HG02623 (cell line): ENCODE measurements at regions not wholly inside any gene's neighbourhood (a gene's known extent, or its start where the extent isn't known, plus 50 kb on each side); places are given as distances from the start of the nearest gene placed in this dataset.

Experiments used
- ATAC-seq: cut with Tn5 transposase; IDR thresholded peaks from one replicate; pipeline ENCODE4 v1.9.1; 2021; ENCODE audit warnings: moderate library complexity; ENCODE audit not compliant: unreplicated experiment

DNA sequence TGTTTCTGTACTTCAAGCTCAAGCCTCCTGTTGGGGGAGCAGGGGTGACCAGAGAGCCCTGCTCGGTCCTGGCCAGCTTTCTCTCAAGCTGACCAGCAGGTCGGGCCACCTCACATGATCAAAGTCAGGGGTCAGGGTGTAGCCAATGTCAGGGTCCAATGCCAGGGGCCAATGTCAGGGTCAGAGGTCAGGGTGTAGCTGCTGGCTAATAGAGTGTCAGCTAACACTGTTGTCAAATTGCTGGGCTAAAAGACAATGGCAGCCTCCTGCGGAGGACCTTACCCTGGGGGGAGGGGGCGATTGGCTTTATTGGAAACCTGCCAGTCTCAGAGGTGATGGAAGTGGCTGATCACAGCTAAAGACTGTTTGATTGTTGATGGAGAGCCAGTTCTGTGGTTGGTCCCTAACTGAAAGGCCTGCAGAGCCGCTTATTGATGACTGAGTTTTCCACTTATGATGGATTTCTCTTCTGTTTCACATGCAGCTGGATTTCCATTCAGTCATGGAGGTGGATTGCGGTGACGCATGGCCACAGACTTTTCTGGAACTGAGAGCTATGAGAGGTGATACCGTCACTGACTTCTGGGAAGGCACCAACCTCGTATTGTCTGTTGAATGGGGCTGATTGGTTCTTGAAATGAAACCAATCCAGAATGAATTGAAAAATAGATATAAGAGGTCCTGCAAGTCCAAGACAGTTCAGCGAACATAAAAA, 97.4 kb upstream of the ZFHX3 start:
- no peak for ATAC-seq

DNA sequence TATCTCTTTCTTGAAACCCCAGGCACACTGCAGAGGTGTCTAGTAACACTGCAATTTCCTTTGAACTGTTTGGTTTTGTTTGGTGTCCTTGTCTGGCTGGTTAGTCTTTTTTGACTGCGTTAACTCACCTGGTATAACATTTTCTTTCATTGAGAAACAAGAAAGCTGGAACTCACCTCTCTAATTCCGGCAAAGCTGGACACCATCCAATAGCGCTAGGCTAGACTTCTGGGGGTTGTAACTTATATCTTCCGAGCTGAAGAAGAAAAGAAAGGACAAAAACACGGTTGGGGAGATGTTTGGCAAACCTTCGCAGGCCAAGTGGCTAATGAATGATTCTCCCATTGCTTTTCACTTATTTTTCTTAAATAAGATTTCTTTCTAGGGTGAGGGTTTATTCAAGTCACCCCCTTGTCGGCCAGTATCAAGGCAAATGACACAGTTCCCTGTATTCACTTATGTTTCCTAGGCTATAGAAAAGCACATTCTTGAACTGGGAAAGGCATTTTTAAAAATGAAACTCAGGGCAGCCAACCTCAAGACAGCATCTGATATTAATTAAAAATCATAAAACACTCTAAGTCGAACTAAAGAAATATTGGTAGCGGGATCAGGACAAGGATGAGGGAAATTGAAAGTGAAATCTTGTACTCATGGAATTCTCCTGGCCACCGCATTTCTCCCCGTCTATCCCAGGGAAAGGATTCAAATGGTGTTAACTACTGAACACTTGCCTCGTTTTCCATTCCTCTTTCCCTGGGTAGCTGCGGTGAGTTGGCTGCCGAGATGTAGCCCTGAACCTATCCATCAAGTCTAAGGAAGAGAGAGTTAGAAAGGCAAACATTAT, 95.9 kb upstream of the ZFHX3 start:
- no peak for ATAC-seq

DNA sequence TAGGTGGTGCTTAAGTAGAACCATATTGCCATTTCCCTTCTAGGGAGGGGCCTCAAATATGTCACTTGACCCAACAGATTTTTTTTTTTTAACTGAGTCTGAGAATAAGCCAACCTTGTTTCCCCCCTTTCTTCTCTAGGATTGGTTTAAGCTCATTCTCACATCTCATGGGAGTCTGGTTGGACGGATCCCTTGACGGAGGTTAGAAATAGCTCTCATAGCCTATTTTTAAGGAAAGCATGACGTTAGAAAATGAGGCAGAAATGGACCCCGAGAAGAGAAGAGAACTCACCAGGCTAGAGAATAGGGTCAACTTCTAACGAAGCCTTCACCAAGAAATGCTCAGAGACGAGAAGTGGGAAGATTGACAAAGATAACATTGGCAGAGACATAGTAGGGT, 95.1 kb upstream of the ZFHX3 start:
- no peak for ATAC-seq

DNA sequence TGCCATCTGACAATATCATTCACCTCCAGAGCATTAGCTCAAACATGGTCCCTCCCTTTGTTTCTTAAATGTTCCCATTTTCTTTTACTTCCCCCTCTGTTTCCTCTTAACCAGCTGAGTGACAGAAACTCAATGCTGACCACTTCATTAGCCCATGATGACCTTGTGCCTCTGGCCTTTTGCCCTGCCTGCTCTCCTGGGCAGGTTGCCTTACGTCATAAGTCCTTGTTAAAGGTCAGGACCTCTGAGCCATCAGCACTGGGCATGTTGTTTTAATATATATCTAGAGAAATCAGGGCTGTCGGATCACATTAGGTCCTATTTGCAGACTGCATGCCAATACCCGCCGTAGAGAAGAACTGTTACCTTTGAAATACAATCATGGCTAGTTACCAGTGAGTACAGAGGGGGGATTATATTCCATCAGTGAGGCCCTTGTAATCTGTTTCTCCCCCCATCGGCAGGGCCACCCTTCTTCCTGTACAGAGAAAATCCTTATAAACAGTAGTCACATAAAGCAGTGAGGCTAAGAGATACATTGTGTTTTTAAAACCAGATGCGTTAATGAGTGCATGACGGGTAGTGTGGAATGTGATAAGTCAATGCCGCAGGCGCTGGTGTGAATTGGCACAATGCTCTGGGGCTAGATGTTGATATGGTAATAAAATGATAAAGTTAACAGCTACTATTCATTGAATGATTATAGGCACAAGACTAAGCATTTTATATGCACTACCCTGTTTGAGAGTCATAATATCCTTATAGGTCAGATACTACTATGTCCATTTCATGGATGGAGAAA, 94.3 kb upstream of the ZFHX3 start:
- ATAC-seq = no peak

DNA sequence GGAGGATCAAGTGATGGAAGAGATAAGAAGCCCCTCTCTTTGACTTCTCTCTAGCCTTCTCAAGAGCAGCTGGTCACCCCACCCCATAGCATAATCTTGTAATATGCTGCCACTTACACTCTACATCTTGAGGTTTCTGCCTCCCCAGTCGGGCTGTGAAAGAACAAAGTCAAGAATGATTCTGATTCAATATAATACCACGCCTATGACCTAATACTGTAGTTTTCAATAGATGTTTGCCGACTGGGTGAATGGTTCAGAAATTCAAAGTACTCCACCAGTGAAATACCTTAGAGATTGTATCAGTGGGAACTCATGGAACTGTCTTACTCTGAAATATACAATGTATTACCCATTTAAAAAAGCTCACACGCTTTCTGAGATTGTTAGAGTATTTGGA, 93.0 kb upstream of the ZFHX3 start:
- no peak for ATAC-seq

DNA sequence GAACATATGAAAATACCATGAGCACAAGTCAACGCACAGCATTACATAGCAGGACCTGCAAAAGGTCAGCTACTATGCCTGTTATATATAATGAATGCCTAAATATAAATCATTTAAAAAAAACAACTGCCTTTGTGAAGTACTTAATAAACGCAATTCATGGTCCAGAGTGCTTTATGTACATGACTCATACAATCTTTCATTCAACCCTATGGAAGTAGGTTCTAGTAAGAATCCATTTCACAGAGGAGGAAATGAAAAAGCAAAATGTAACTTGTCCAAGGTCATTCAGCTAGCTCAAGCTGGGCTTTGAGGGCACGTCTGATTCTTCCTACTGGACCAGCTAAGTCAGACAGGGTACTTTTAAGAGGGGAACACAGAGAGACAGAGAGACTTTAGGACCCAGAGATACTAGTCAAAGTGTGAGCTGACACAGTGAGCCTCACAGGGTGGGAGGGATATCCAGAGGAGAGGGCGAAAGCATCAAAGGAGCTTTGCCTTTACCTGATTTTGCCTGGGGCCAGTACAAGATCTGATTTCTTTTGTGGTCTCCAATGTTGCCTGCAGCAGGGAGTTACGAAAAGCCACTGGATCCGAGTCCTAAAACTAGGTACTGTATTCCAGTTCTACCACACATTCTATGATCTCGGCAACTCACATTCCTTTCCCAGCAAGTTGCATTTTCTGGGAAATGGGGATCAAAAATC, 83.4 kb upstream of the ZFHX3 start:
- ATAC-seq = no peak

DNA sequence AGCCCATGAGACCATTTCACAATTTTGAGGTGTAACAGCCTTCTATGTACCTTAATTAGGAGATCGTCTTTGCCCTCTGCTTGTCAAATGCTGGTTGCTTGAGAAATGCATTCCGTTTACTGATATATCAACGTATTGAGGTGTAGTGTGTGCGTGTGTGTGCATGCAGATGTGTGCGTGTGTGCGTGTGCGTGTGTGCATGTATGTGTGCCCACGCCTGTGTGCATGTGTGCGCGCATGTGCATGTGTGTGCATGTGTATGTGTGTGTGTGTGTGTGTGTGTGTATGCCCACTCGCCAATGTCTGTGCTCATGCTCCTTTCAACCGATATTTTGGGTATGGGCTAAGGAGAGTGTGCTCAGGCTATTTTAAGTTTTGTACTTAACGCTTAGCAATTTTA, 81.5 kb upstream of the ZFHX3 start:
- no peak for ATAC-seq

DNA sequence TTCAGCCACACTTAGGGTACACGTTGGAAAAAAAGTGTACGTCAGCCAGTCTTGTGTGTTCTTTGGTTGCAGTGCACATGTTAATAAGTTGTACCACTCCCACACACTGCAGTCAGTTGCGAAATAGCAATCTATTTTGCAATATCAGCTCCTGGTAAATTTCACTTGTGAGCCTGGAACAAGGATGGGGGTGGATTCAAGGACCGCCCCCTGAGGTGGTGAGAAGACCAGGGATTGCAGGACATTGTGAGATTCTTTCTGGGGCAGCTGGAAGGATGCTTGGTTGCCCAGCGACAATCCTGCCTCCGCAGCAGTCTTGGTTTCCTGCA, 78.6 kb upstream of the ZFHX3 start:
- no peak for ATAC-seq

DNA sequence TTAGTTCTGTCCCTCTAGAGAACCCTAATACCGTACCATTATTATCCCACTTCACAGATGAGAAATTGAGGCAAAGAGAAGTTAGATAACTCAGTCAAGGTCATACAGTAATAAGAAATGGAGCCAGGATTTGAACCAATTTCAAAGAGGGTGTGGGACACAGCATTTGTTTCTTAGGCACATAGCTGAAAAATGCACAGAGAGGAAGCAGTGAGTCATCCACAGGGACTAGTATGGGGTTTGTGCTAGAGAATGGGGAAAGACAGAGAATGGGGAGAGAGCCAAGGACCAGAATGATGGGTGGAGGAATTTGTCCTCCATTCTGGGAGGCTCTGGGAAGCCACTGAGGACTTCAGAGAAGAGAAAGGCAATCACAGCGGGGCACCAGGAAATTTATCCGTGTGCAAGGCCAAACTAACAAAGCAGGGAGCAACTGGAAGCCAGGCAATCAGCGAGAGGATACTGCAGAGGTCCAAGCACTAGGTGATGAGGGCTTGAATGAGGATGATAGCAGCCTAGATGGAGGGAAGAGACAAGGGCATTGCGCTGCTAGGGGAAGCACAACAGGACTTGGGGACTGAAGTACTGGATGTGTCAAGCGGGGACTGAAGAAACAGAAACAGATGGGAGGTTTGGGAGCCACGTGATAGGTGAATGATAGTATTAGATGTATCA, 78.1 kb upstream of the ZFHX3 start:
- no peak for ATAC-seq

DNA sequence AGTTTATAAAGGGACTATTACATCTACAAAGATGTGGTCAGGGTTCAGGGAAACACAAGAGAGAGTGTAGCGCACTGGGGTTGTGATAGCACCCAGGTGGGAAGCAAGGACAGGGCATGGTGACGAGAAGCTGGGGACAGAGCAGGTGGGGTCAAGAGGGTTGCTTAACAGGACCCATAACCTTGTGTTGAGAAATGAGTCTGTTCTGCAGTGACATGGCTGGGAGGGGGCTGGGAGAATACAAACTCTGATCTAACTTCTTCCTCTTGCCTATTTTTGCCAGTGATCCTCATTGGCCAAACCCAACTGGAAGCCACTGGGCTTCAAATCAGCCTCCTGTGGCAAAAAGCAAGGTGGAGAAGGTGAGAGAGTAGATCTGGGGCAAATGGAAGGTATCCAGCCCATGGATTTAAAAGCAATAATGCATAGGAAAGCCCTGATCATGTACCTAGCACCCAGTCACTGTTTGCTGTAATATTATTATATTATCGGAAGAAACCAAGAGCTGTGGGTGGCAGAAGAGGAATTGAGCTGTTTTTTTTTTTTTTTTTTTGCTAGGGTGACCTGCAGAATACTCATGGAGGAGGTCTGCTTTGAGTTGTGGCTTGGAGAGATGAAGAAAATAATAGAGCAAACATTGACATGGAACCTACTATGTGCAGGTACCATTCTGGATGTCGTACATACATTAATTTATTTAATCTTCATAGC, 76.9 kb upstream of the ZFHX3 start:
- ATAC-seq = no peak

DNA sequence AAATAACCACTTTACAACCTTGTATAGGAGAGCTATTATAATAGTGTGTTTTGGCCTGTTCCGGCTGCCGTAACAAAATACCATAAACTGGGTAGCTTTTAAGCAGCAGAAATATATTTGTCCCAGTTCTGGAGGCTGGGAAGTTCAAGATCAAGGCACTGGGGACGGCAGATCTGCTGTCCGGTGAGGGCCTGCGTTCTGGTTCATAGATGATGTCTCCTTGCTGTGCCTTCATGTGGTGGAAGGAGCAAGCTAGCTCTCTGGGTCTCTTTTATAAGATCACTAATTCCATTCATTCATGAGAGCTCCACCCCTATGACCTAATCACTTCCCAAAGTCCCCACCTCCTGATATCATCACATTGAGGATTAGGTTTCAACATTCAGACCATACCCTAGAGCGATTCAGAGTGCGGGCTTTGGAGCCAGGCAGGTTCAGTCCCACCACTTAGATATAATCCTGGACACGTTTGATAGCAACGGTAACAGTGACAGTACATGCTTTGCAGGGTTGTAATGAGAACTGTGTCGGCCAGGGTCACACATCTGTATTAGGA, 76.2 kb upstream of the ZFHX3 start:
- ATAC-seq = no peak

DNA sequence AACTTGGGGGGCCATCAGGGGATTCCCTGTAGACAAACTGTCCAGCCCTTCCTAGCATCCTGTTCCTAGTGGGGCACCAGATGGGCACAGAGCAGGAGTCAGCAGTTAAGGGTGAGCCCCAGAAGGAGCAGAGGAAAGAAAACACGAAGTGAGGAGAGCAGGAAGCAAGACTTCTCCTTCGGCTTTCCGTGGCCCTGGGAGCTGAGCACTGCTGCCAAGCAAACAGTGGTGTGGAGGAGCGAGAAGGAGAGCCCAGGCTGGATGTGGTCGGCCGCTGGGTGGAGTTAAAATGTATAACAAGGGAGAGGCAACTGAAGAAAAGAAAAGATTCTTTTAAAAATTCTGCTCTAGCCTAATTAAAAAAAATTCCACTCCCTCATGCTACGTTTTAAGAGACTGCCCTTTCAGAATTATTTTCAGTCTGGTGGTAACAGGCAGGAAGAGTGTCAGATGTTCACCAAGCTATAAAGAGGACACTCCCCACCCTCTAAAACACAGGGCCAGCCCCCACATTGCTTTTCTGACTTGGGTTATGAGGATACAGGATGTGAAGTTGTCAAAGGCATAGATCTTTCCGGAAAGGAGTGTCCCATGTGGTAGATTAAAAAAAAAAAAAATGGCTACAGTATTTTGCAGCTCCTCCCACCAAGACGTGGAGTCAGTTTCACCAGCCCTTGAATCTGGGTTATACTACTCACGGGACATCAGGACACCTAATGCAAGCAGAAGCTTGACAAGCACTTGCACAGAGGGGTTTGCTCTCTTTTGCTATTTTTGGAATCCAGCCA, 74.9 kb upstream of the ZFHX3 start:
- ATAC-seq = no peak

DNA sequence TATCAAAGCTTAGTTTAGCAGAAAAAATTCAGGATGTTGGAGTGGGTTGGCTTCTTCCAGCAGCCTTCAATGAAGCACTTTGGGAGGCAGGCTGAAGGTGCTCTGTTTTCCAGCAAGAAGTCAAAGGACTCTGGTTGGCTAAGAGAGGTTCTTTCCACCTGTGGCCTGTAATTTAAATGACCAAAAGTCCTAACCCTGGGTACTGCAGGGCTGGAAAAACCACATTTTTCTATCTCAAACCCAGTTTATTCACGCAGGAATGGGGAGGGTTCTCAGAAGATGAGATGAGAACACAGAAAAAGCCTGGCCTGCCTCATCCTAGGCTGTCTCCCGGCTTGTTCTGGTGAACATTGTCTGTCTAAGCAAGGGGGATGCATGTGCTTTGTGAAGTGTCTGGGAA, 68.6 kb upstream of the ZFHX3 start:
- ATAC-seq = no peak

DNA sequence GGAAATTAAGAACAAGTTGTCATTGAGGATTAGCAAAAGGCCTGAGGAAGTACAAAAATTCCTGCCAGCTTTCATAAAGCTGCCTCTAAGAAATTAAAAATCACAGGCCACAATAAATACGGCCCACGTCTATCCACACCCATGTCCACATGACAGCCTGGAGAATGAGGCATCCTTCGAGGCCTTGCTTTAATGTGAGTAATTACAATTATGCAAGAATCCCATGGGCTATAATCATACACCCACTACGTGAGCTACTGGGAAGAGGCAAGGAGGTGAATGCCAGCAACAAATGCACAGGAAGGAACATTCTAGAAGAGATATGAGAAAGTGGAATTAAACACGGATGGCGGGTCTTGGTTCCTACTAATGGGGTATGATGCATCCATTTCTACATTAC, 65.4 kb upstream of the ZFHX3 start:
- ATAC-seq = no peak

DNA sequence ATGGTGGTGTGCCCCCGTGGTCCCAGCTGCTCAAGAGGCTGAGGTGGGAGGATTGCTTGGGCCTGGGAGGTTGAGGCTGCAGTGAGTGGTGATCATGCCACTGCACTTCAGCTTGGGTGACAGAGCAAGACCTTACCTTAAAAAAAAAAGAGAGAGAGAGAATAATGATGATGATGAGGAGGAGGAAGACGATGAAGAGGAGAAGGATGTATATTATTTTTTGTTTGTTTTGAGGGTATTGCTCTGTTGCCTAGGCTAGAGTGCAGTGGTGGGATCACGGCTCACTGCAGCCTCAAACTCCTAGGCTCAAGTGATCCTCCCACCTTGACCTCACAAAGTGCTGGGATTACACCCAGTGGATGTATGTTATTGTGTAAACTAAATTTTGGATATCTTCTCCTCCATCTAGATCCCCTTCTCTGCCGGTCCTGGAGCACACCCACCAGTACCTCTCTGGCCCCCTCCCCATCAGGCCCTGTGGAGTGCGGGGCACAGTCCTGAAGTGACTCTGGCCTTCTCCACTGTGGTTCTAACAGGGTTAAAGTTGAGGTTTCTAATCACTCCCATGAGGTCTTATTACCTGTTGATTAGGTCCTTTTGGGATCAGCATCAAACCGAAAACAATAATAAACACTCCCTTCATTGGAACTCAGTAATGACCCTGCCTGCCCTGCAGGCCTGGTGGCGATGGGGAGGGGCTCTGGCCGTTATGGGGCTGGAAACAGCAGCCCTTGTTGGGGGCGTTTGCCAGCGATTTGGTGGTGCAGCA, 60.5 kb upstream of the ZFHX3 start:
- ATAC-seq = no peak

DNA sequence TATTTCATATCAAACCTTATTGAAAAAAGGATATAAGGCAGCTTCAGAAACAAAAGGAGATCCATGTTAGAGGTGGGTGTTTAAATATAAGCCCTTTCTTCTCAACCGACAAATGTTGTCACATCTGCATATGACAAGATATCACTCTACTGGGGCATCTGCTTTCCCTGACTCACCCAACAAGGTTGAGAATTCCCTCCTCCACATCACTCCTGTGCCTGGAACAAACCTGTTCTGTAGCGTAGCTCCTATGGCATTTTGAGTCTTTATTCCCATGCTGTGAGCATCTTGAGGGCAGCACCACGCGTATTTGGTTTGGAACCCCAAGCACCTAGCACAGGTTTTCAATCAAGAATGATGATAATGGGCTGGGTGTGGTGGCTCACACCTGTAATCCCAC, 59.4 kb upstream of the ZFHX3 start:
- no peak for ATAC-seq

DNA sequence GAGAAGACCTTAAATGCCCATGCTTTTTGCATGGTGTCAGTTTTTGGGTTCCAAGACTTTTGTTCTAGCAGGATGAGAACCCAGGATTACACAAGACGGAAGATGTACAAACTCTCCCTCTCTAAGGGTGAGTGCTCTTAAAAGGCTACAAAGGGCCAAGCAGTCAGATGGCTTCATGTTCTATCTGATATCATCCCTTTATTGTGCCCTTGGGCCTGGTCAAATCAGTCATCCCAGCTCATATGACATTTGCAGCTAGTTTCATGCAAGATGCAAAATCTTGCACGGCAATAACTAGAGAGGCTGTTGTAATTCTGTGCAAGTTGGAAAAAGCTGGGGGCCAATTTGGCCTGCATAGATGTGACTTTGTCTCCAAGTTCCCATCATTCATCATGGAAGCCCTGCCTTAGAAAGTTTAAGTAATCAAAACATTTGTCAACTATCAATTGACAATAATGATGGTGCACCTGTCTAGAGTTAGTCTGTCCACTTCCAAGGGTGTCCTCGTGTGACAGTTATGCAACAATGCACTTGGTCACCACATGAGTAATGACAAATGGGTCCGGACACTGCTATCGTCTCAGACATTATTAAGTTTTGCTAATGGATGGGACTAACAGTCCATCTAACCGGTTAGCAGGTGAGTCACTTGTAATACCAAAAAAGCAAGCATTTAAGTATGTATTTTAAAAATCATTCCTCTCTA, 58.6 kb upstream of the ZFHX3 start:
- no peak for ATAC-seq

DNA sequence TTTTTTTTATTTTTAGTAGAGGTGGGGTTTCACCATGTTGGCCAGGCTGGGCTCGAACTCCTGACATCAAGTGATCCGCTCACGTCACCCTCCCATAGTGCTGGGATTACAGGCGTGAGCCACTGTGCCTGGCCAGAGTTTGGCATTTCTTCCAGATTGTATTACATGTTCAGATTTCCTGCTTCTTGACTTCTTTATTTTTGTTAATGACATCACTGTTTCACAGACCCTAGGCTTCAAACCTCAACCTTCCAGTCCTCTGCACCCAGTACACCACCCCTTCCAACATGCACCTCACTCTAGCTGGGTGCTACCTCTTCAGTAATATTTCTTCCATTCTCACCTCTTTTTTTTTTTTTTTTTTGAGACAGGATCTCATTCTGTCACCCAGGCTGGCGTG, 53.6 kb upstream of the ZFHX3 start:
- ATAC-seq = no peak
